H1 (cell line): ENCODE measurements at regions not wholly inside any gene's neighbourhood (a gene's known extent, or its start where the extent isn't known, plus 50 kb on each side); places are given as distances from the start of the nearest gene placed in this dataset.

Experiments
- EP300 ChIP-seq, 2 experiments: IDR thresholded peaks; 1 replicate in 1 of 2; 2 replicates in 1 of 2; pipeline ENCODE4 v1.6.1; 2011 to 2012; ENCODE audit warnings: low read depth in 2 of 2, low read length in 2 of 2, mild to moderate bottlenecking in 2 of 2, borderline replicate concordance in 1 of 2, inconsistent platforms in 1 of 2, moderate library complexity in 1 of 2
- FOSL1 ChIP-seq: IDR thresholded peaks from 2 replicates; pipeline ENCODE4 v1.6.1; 2011; ENCODE audit warnings: mild to moderate bottlenecking, low read depth, low read length, moderate library complexity; ENCODE audit not compliant: insufficient read depth
- GABPA ChIP-seq: IDR thresholded peaks from 2 replicates; pipeline ENCODE4 v1.6.1; 2011; ENCODE audit warnings: mild to moderate bottlenecking, low read length, moderate library complexity, borderline replicate concordance; ENCODE audit not compliant: insufficient read depth
- JUND ChIP-seq: IDR thresholded peaks from 2 replicates; pipeline ENCODE4 v1.6.1; 2011; ENCODE audit warnings: mild to moderate bottlenecking, improper control_type of control experiment, low read length
- KDM1A ChIP-seq: fragments of 200-600, 300-600 bp; sonication (generic); IDR thresholded peaks from 2 replicates; pipeline ENCODE4 v1.7.1; 2016; ENCODE audit warnings: mild to moderate bottlenecking, low read length, borderline replicate concordance
- PHF8 ChIP-seq: fragments of 200-600 bp; sonication (generic); conservative IDR thresholded peaks from 2 replicates; pipeline ENCODE4 v1.7.1; 2012; ENCODE audit warnings: low read depth, mild to moderate bottlenecking, inconsistent platforms, low read length, moderate library complexity
- POLR2A ChIP-seq, 2 experiments: IDR thresholded peaks; 1 replicate in 1 of 2; 2 replicates in 1 of 2; pipeline ENCODE4 v1.6.1; 2011; ENCODE audit warnings: low read depth in 2 of 2, low read length in 2 of 2, mild to moderate bottlenecking in 2 of 2; ENCODE audit errors: control extremely low read depth in 1 of 2
- POLR2AphosphoS5 ChIP-seq: IDR thresholded peaks from 2 replicates; pipeline ENCODE4 v1.6.1; 2011; ENCODE audit warnings: low read depth, low read length
- RAD21 ChIP-seq, 2 experiments: IDR thresholded peaks in 1 of 2; conservative IDR thresholded peaks in 1 of 2; 2 replicates each; pipeline ENCODE4 v1.6.1; 2011; ENCODE audit warnings: low read depth in 2 of 2, low read length in 2 of 2, improper control_type of control experiment in 1 of 2, inconsistent platforms in 1 of 2, mild to moderate bottlenecking in 1 of 2, moderate library complexity in 1 of 2
- SP2 ChIP-seq: IDR thresholded peaks from 2 replicates; pipeline ENCODE4 v1.6.1; 2012; ENCODE audit warnings: mild to moderate bottlenecking, low read length, inconsistent platforms
- ZNF274 ChIP-seq: IDR thresholded peaks from 2 replicates; pipeline ENCODE4 v1.7.0; 2012; ENCODE audit warnings: low read length, borderline replicate concordance; ENCODE audit errors: extremely low read depth
- TF ChIP-seq, protein P1 (sequence below), 3 experiments: IDR thresholded peaks; 1 replicate in 2 of 3; 2 replicates in 1 of 3; pipeline versions ENCODE4 v1.5.1 to v1.6.1; 2011; ENCODE audit warnings: low read length in 3 of 3, mild to moderate bottlenecking in 3 of 3, inconsistent platforms in 2 of 3, low read depth in 1 of 3, moderate library complexity in 1 of 3; ENCODE audit not compliant: insufficient read depth in 1 of 3; ENCODE audit errors: control extremely low read depth in 1 of 3
- TF ChIP-seq, protein P2 (sequence below): IDR thresholded peaks from 2 replicates; pipeline ENCODE4 v1.6.1; 2012; ENCODE audit warnings: low read length, inconsistent platforms
- TF ChIP-seq, protein P3 (sequence below): IDR thresholded peaks from 2 replicates; pipeline ENCODE4 v1.6.1; 2012; ENCODE audit warnings: inconsistent platforms

DNA sequence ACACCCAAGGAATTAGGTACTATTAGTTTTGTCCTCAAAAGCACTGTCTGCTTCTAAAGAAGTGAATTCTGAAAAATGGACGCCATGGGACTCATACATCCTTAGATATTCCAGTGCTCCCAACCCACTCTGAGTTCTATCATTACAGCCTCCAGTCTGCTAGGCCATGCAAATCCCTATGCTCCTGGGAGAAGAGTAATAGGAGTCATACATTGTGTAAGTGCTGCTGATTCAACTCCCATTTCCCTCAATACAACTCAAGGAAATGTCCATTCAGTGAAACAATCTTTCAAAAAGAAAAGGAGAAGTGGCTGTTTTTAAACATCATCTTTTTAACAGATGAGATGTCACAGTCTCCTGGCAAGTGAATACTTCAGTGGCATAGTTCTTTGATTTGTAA is 590.2 kb upstream of the LRRC4C start:
- TF ChIP-seq, protein P1, sequence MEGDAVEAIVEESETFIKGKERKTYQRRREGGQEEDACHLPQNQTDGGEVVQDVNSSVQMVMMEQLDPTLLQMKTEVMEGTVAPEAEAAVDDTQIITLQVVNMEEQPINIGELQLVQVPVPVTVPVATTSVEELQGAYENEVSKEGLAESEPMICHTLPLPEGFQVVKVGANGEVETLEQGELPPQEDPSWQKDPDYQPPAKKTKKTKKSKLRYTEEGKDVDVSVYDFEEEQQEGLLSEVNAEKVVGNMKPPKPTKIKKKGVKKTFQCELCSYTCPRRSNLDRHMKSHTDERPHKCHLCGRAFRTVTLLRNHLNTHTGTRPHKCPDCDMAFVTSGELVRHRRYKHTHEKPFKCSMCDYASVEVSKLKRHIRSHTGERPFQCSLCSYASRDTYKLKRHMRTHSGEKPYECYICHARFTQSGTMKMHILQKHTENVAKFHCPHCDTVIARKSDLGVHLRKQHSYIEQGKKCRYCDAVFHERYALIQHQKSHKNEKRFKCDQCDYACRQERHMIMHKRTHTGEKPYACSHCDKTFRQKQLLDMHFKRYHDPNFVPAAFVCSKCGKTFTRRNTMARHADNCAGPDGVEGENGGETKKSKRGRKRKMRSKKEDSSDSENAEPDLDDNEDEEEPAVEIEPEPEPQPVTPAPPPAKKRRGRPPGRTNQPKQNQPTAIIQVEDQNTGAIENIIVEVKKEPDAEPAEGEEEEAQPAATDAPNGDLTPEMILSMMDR (IDR thresholded peaks at IDR 0.05; ENCODE audit: control extremely low read depth in 1 of 3, insufficient read depth in 1 of 3, low read depth in 1 of 3, low read length in 3 of 3) = no peak
- TF ChIP-seq, protein P2, sequence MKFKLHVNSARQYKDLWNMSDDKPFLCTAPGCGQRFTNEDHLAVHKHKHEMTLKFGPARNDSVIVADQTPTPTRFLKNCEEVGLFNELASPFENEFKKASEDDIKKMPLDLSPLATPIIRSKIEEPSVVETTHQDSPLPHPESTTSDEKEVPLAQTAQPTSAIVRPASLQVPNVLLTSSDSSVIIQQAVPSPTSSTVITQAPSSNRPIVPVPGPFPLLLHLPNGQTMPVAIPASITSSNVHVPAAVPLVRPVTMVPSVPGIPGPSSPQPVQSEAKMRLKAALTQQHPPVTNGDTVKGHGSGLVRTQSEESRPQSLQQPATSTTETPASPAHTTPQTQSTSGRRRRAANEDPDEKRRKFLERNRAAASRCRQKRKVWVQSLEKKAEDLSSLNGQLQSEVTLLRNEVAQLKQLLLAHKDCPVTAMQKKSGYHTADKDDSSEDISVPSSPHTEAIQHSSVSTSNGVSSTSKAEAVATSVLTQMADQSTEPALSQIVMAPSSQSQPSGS = no peak
- TF ChIP-seq POLR2A (IDR thresholded peaks at IDR 0.05; ENCODE audit: control extremely low read depth in 1 of 2, low read depth in 2 of 2, low read length in 2 of 2) = no peak
- no peak for TF ChIP-seq RAD21 (IDR thresholded peaks at IDR 0.05 in 1 of 2, conservative IDR thresholded peaks at IDR 0.05 in 1 of 2; ENCODE audit: low read depth in 2 of 2, low read length in 2 of 2)
- TF ChIP-seq ZNF274 = no peak
- TF ChIP-seq EP300 (IDR thresholded peaks at IDR 0.05; ENCODE audit: borderline replicate concordance in 1 of 2, low read depth in 2 of 2, low read length in 2 of 2) = no peak
- no peak for TF ChIP-seq PHF8
- no peak for TF ChIP-seq JUND
- no peak for TF ChIP-seq KDM1A
- TF ChIP-seq POLR2AphosphoS5 = no peak
- no peak for TF ChIP-seq GABPA
- TF ChIP-seq SP2 = no peak
- TF ChIP-seq, protein P3, sequence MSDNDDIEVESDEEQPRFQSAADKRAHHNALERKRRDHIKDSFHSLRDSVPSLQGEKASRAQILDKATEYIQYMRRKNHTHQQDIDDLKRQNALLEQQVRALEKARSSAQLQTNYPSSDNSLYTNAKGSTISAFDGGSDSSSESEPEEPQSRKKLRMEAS = no peak
- no peak for TF ChIP-seq FOSL1
